GM12875 (cell line): ENCODE measurements at regions not wholly inside any gene's neighbourhood (a gene's known extent, or its start where the extent isn't known, plus 50 kb on each side); places are given as distances from the start of the nearest gene placed in this dataset.

Experiments used
- H3K4me3 ChIP-seq: one replicate; pipeline ENCODE4 v1.5.1; 2011; ENCODE audit warnings: low read depth, low read length, control low read depth
- CTCF ChIP-seq: IDR thresholded peaks from 2 replicates; pipeline ENCODE4 v1.5.1; 2011; ENCODE audit warnings: low read depth, mild to moderate bottlenecking, control low read depth, inconsistent platforms, low read length, moderate library complexity, borderline replicate concordance; ENCODE audit not compliant: insufficient read depth

GRCh38 chr1:11338284-11338924 is 65.4 kb downstream of the UBIAD1 start:
- no peak overlapping the region for H3K4me3 ChIP-seq
- no peak for TF ChIP-seq CTCF

- no peak overlapping the region for H3K4me3 ChIP-seq
- TF ChIP-seq CTCF: no peak
These were observed 66.6 kb downstream of the UBIAD1 start for GRCh38 chr1:11339346-11340232.

GRCh38 chr1:11340233-11340632 is 67.2 kb downstream of the UBIAD1 start:
- no peak overlapping the region for H3K4me3 ChIP-seq
- no peak for TF ChIP-seq CTCF

- TF ChIP-seq CTCF: no peak
- no peak overlapping the region for H3K4me3 ChIP-seq
These were observed 69.0 kb downstream of the UBIAD1 start for GRCh38 chr1:11341901-11342552.

GRCh38 chr1:11342621-11343032 is 69.6 kb downstream of the UBIAD1 start:
- H3K4me3 ChIP-seq: no peak overlapping the region
- TF ChIP-seq CTCF: no peak

GRCh38 chr1:11345971-11346715 is 73.1 kb downstream of the UBIAD1 start:
- H3K4me3 ChIP-seq: no peak overlapping the region
- TF ChIP-seq CTCF: no peak
